ENCODE measurements at regions not wholly inside any gene's neighbourhood (a gene's known extent, or its start where the extent isn't known, plus 50 kb on each side); places are given as distances from the start of the nearest gene placed in this dataset.

- H3K4me1 ChIP-seq (ENCODE audit: insufficient read depth, low read length): no peaks in the 10 kb centered on the region
- H3K9me3 ChIP-seq (ENCODE audit: control insufficient read depth, low read depth, low read length): no peaks in the 10 kb centered on the region
- no peak overlapping the region for H2BK12ac ChIP-seq (ENCODE audit: insufficient read length, low read depth, low read length)
- H3K56ac ChIP-seq (ENCODE audit: insufficient read length, low read depth, low read length): no peak overlapping the region
- no peak overlapping the region for H2BK5ac ChIP-seq (ENCODE audit: insufficient read length, low read length)
- no peak overlapping the region for H4K91ac ChIP-seq (ENCODE audit: insufficient read length, low read depth, low read length)
- H4K5ac ChIP-seq (ENCODE audit: insufficient read length, low read depth, low read length): no peak overlapping the region
- no peaks in the 10 kb centered on the region for H4K20me1 ChIP-seq (ENCODE audit: control insufficient read depth, insufficient read depth, insufficient read length)
- Mint-ChIP-seq H3K4me3 (no peak overlapping the region), H3K27me3 (ENCODE audit: low read depth) (peaks cover 11% of the 10 kb centered on the region), H3K4me1 (peaks cover 2 to 6% of the 10 kb centered on the region in 2 experiments; a peak in 3 of 4 replicates), H3K27ac (no peak overlapping the region), H3K36me3 (ENCODE audit: insufficient read depth in 1 of 3, low read depth in 3 of 3) (no peaks in the 10 kb centered on the region; a peak in 2 of 7 replicates), H3K9me3 (peaks cover 0 to 3% of the 10 kb centered on the region in 2 experiments; a peak in 2 of 5 replicates)
- H2BK15ac ChIP-seq (ENCODE audit: low read depth, low read length): no peak overlapping the region
- TF ChIP-seq CTCF (conservative IDR thresholded peaks at IDR 0.05): no peak
- no peak overlapping the region for H4K8ac ChIP-seq (replicated peaks; ENCODE audit: insufficient read length, low read depth, low read length)
- H2BK120ac ChIP-seq (ENCODE audit: low read depth, low read length, poor library complexity, severe bottlenecking): no peak overlapping the region
- H3K23me2 ChIP-seq (ENCODE audit: insufficient read length, low read depth, low read length, poor library complexity, severe bottlenecking): no peaks in the 10 kb centered on the region
- no peaks in the 10 kb centered on the region for H3K79me2 ChIP-seq (ENCODE audit: insufficient read depth, low read length)
- no peak overlapping the region for H3K4me2 ChIP-seq (ENCODE audit: insufficient read depth, insufficient read length, low read length)
- no peak overlapping the region for H2AK5ac ChIP-seq (ENCODE audit: insufficient read length, low read length)
- no peak overlapping the region for H3K27ac ChIP-seq (ENCODE audit: insufficient read length, low read depth, low read length)
- DNase-seq: no peak
- H3K9ac ChIP-seq (ENCODE audit: extremely low read depth, insufficient read length, low read length): no peak overlapping the region
- no peak overlapping the region for H3K18ac ChIP-seq (ENCODE audit: insufficient read length, low read depth, low read length)
- no peak overlapping the region for H3T11ph ChIP-seq (ENCODE audit: low read length)
- H3K4ac ChIP-seq (ENCODE audit: low read depth, low read length): no peak overlapping the region
- no peak overlapping the region for H3K23ac ChIP-seq (ENCODE audit: insufficient read length, low read depth, low read length)
- H2AFZ ChIP-seq (ENCODE audit: low read length): no peak overlapping the region
- H3K27me3 ChIP-seq (ENCODE audit: insufficient read depth, low read length): no peaks in the 10 kb centered on the region
- no peak overlapping the region for H3K14ac ChIP-seq (ENCODE audit: insufficient read depth, low read length)
- no peak overlapping the region for H2BK20ac ChIP-seq (ENCODE audit: low read depth, low read length, poor library complexity, severe bottlenecking)
- no peaks in the 10 kb centered on the region for H3K79me1 ChIP-seq (ENCODE audit: insufficient read depth, low read depth, low read length, poor library complexity, severe bottlenecking)
Observed at GRCh38 chr11:15723966-15724365, 609.2 kb downstream of the INSC start.

Measured in H9 (cell line).